K562 (cell line): ENCODE measurements at regions not wholly inside any gene's neighbourhood (a gene's known extent, or its start where the extent isn't known, plus 50 kb on each side); places are given as distances from the start of the nearest gene placed in this dataset.

Source experiments
- ATAC-seq: fragments of 200-7000 bp; cut with Tn5 transposase; 3 replicates; pipeline ENCODE4 v1.9.1; 2020; ENCODE audit warnings: moderate library complexity
- BruUV-seq: library from RNA; stranded (reverse); fragments of 400-500 nt; replicated peaks from 2 replicates; lab custom pipeline; 2021; lab: Mats Ljungman, UMichigan
- CTCF ChIA-PET: fragments of 300-600 bp; formaldehyde crosslinking; extraction: SDS; loops from one replicate; lab custom pipeline; 2021; ENCODE audit warnings: low intra/inter-chr PET ratio; lab: Yijun Ruan, JAX
- POLR2A ChIA-PET: fragments of 300-600, 350-650 bp; sonication (Branson Sonifier 250); formaldehyde crosslinking; extraction: SDS; loops from one replicate; lab custom pipeline; 2021; ENCODE audit warnings: antibody characterized with exemption, inconsistent platforms; lab: Yijun Ruan, JAX
- DNase-seq, 4 experiments: peaks; one replicate each; pipeline versions ENCODE4 v3.0.0 to v3.0.0-alpha.2; 2011 to 2018; ENCODE audit warnings: low spot score in 3 of 4, mixed read lengths in 3 of 4; ENCODE audit errors: extremely low read depth in 1 of 4
- FAIRE-seq: peaks from 2 replicates; lab custom pipeline; 2011; peaks lifted over from hg19 to GRCh38; lab: Jason Lieb, UNC
- H2AFZ ChIP-seq: 2 replicates; pipeline ENCODE4 v1.6.0; 2011; ENCODE audit warnings: low read depth, low read length, control low read depth, inconsistent platforms
- H3K27ac ChIP-seq: fragments of 200-600 bp; 3 replicates; pipeline ENCODE4 v1.8.0; 2011; ENCODE audit warnings: low read depth, mild to moderate bottlenecking, control low read depth, inconsistent platforms, low read length, moderate library complexity, mixed read lengths; ENCODE audit errors: extremely low read depth
- H3K27me3 ChIP-seq, 2 experiments: fragments of 300-600 bp in 1 of 2; 2 replicates in 1 of 2; 3 replicates in 1 of 2; pipeline versions ENCODE4 v1.6.0 to v1.8.0; 2011; ENCODE audit warnings: inconsistent platforms in 2 of 2, low read length in 2 of 2, mild to moderate bottlenecking in 1 of 2, mixed read lengths in 1 of 2, moderate library complexity in 1 of 2; ENCODE audit not compliant: control insufficient read depth in 2 of 2, insufficient read depth in 2 of 2
- H3K36me3 ChIP-seq: fragments of 300-600 bp; 3 replicates; pipeline ENCODE4 v1.8.0; 2011; ENCODE audit warnings: mild to moderate bottlenecking, low read length, inconsistent platforms; ENCODE audit not compliant: control insufficient read depth, insufficient read depth
- H3K4me1 ChIP-seq, 2 experiments: fragments of 200-600 bp in 1 of 2; replicated peaks in 1 of 2; 2 replicates in 1 of 2; 3 replicates in 1 of 2; pipeline versions ENCODE4 v1.5.1 to v1.8.0; 2011; ENCODE audit warnings: inconsistent platforms in 2 of 2, low read length in 2 of 2, mild to moderate bottlenecking in 1 of 2, mixed read lengths in 1 of 2, moderate library complexity in 1 of 2; ENCODE audit not compliant: control insufficient read depth in 2 of 2, insufficient read depth in 2 of 2
- H3K4me2 ChIP-seq: 2 replicates; pipeline ENCODE4 v1.6.1; 2011; ENCODE audit warnings: low read length, control low read depth, inconsistent platforms, mixed read lengths; ENCODE audit not compliant: insufficient read depth
- H3K4me3 ChIP-seq: fragments of 200-600 bp; sonication (generic), shearing (Covaris generic); 2 replicates; pipeline ENCODE4 v1.5.1; 2016; ENCODE audit warnings: control low read depth, inconsistent platforms
- H3K79me2 ChIP-seq: fragments of 200-600 bp; 3 replicates; pipeline ENCODE4 v1.8.0; 2011; ENCODE audit warnings: low read length, inconsistent platforms; ENCODE audit not compliant: control insufficient read depth, insufficient read depth
- H3K9ac ChIP-seq, 2 experiments: 2 replicates each; pipeline versions ENCODE4 v1.6.0 to v1.6.1; 2011; ENCODE audit warnings: low read depth in 2 of 2, low read length in 2 of 2, control low read depth in 1 of 2, inconsistent platforms in 1 of 2, mild to moderate bottlenecking in 1 of 2, mixed read lengths in 1 of 2; ENCODE audit not compliant: insufficient read depth in 1 of 2
- H3K9me1 ChIP-seq: one replicate; pipeline ENCODE4 v1.6.0; 2011; ENCODE audit warnings: inconsistent platforms, mild to moderate bottlenecking, low read length, moderate library complexity; ENCODE audit not compliant: control insufficient read depth, insufficient read depth
- H3K9me3 ChIP-seq: replicated peaks from 2 replicates; pipeline ENCODE4 v1.5.1; 2011; ENCODE audit warnings: low read depth, low read length, inconsistent platforms; ENCODE audit not compliant: control insufficient read depth, insufficient read depth
- H4K20me1 ChIP-seq: replicated peaks from 2 replicates; pipeline ENCODE4 v1.6.1; 2011; ENCODE audit warnings: low read length, inconsistent platforms, mixed read lengths; ENCODE audit not compliant: control insufficient read depth, insufficient read depth
- CBX2 ChIP-seq: fragments of 200-600 bp; sonication (generic); IDR thresholded peaks from one replicate; pipeline ENCODE4 v1.6.1; 2012; ENCODE audit warnings: mild to moderate bottlenecking, low read length, inconsistent platforms; ENCODE audit not compliant: insufficient read depth, poor library complexity, severe bottlenecking
- PRPF4 ChIP-seq: fragments of 200-400 bp; formaldehyde crosslinking; IDR thresholded peaks from one replicate; pipeline ENCODE4 v1.6.1; 2017; ENCODE audit warnings: low read length, low read depth, mild to moderate bottlenecking; ENCODE audit not compliant: insufficient read depth, poor library complexity, severe bottlenecking
- RBM25 ChIP-seq: fragments of 200-400 bp; formaldehyde crosslinking; IDR thresholded peaks from 2 replicates; pipeline ENCODE4 v1.6.1; 2018; ENCODE audit warnings: low read length, low read depth, moderate library complexity; ENCODE audit not compliant: severe bottlenecking
- SIRT6 ChIP-seq: IDR thresholded peaks from one replicate; pipeline ENCODE4 v1.6.1; 2012; ENCODE audit warnings: low read depth, mild to moderate bottlenecking, control low read depth, inconsistent platforms, low read length, moderate library complexity
- ZBTB17 ChIP-seq: fragments of 450-650 bp; formaldehyde crosslinking; IDR thresholded peaks from 2 replicates; pipeline ENCODE4 v1.4.0; 2020; ENCODE audit warnings: mild to moderate bottlenecking
- ZBTB40 ChIP-seq, 2 experiments: fragments of 450-650 bp in 1 of 2; sonication (generic) in 1 of 2; formaldehyde crosslinking in 1 of 2; IDR thresholded peaks; 2 replicates each; pipeline versions ENCODE4 v1.7.1 to v1.9.0; 2016 to 2022; ENCODE audit warnings: inconsistent platforms in 1 of 2, mild to moderate bottlenecking in 1 of 2, missing genetic modification reagents in 1 of 2
- ZNF408 ChIP-seq: fragments of 250-450 bp; sonication (Bioruptor Pico); IDR thresholded peaks from 2 replicates; pipeline ENCODE4 v1.4.0; 2020; ENCODE audit warnings: low read depth, mild to moderate bottlenecking, moderate library complexity
- WGBS: fragments of 100-300 bp; shearing (Covaris generic); methylation state at CpG from one replicate; pipeline ENCODE4 v1.1.6; 2016; ENCODE audit warnings: low coverage, mixed read lengths; ENCODE audit not compliant: insufficient coverage; ENCODE audit errors: missing lambda C conversion rate; 5-methylcytosine and 5-hydroxymethylcytosine counted together
- in situ Hi-C: fragments of 300-500 bp; cut with MboI; formaldehyde crosslinking; loops from 4 replicates; pipeline ENCODE4 v1.15.0; 2018; ENCODE audit warnings: inconsistent platforms, mixed read lengths
- intact Hi-C: fragments of 100-400 bp; cut with micrococcal nuclease; formaldehyde crosslinking; loops from 2 replicates; pipeline ENCODE4 v1.14.2; 2022

DNA sequence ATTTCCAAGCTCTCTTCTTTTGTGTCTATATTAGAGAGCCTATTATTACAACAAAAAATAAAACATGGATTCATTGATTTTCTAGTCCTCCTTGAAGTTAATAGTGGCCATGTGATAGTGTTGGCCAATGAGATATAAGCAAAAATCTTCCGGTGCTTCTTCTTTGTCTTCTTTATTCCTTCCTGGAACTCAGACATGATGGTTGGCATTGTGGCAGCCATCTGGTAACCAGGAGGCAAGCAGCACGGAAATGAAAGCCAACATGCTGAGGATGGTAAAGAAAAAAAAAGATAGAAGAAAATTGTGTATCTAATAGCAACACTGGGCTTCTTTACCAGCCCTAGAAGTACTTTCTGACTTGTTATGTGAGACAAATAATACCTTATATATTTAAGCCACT, 50.8 kb upstream of the SEL1L start:
- ATAC-seq: no peak
- POLR2A ChIA-PET: no interaction called here

GRCh38 chr14:81589381-81590065, 55.9 kb upstream of the SEL1L start:
- Histone ChIP-seq H3K9ac (no peak overlapping the region), H3K4me3 (no peak overlapping the region), H3K4me2 (peak overlapping the region; percentile 63), H3K27ac (no peak overlapping the region), H4K20me1 (no peaks in the 10 kb centered on the region), H3K79me2 (no peaks in the 10 kb centered on the region), H2AFZ (peak overlapping the region; percentile 45), H3K9me1 (no peaks in the 10 kb centered on the region), H3K27me3 (no peaks in the 10 kb centered on the region), H3K9me3 (no peaks in the 10 kb centered on the region), H3K36me3 (no peaks in the 10 kb centered on the region), H3K4me1 (no peaks in the 10 kb centered on the region)
- DNase-seq (peak; percentile 31 to 64 (median 56)), ATAC-seq (peak; percentile 100), FAIRE-seq (peak; percentile 26)
- in situ Hi-C loops: no loop called here
- CTCF ChIA-PET: no interaction called here
- no TSS peak for BruUV-seq
- intact Hi-C loops: no loop called here
- POLR2A ChIA-PET: interaction anchor here (0.6 kb wide), 1 partner anchor 206 kb away, joined by 4 read pairs; no protein-coding TSS in a partner anchor
- WGBS: 0% methylated on average over 7 of the region's 7 CpGs
- TF ChIP-seq ZBTB40 (IDR thresholded peaks at IDR 0.05) (peak; percentile 55), ZBTB40 (CRISPR knock-in tag; IDR thresholded peaks at IDR 0.05) (no peak), PRPF4 (no peak), ZBTB17 (CRISPR knock-in tag) (no peak)

More for the DNA sequence above, 50.8 kb upstream of the SEL1L start:
- Histone ChIP-seq H3K4me1 (no peaks in the 10 kb centered on the region), H3K36me3 (no peaks in the 10 kb centered on the region), H3K79me2 (no peaks in the 10 kb centered on the region), H2AFZ (no peak overlapping the region), H3K27ac (no peak overlapping the region), H3K9me3 (no peaks in the 10 kb centered on the region), H3K27me3 (no peaks in the 10 kb centered on the region), H4K20me1 (no peaks in the 10 kb centered on the region), H3K4me3 (no peak overlapping the region), H3K9me1 (no peaks in the 10 kb centered on the region), H3K4me2 (no peak overlapping the region), H3K9ac (no peak overlapping the region)
- TF ChIP-seq RBM25: peak; percentile 87
- no peak for TF ChIP-seq CBX2
- TF ChIP-seq ZNF408: no peak
- no peak for TF ChIP-seq SIRT6
- no TSS peak for BruUV-seq
- CTCF ChIA-PET: no interaction called here
- 0% methylated on average over 2 of the region's 2 CpGs for WGBS
- DNase-seq (no peak), FAIRE-seq (no peak)
- in situ Hi-C loops (no loop called here), intact Hi-C loops (no loop called here)
